H1 (cell line): ENCODE measurements at regions not wholly inside any gene's neighbourhood (a gene's known extent, or its start where the extent isn't known, plus 50 kb on each side); places are given as distances from the start of the nearest gene placed in this dataset.

Experiments used
- CTCF ChIA-PET: fragments of 300-600 bp; sonication (Branson Sonifier 250); formaldehyde crosslinking; loops from one replicate; lab custom pipeline; 2021; ENCODE audit not compliant: partially characterized antibody; lab: Charles Lee
- POLR2A ChIA-PET: fragments of 300-600 bp; sonication (Branson Sonifier 250); formaldehyde crosslinking; loops from one replicate; lab custom pipeline; 2021; ENCODE audit warnings: inconsistent platforms; ENCODE audit not compliant: partially characterized antibody; lab: Charles Lee
- DNase-seq, 2 experiments: peaks; one replicate each; pipeline versions ENCODE4 v3.0.0 to v3.0.0-alpha.2; 2010 to 2022; ENCODE audit warnings: low spot score in 2 of 2, low read depth in 1 of 2, mixed read lengths in 1 of 2
- FAIRE-seq: peaks from 2 replicates; lab custom pipeline; 2011; peaks lifted over from hg19 to GRCh38; lab: Jason Lieb, UNC
- H2AFZ ChIP-seq: 2 replicates; pipeline ENCODE4 v1.8.1; 2012; ENCODE audit warnings: low read length, inconsistent platforms
- H2AK5ac ChIP-seq: 2 replicates; pipeline ENCODE4 v1.6.1; 2013; ENCODE audit warnings: low read depth, low read length
- H2BK120ac ChIP-seq: replicated peaks from 2 replicates; pipeline ENCODE3; 2013; ENCODE audit warnings: low read depth, low read length, inconsistent platforms
- H2BK12ac ChIP-seq: 2 replicates; pipeline ENCODE4 v1.6.1; 2013; ENCODE audit warnings: low read depth, low read length
- H2BK15ac ChIP-seq: 2 replicates; pipeline ENCODE4 v1.6.1; 2013; ENCODE audit warnings: low read length
- H2BK20ac ChIP-seq: 2 replicates; pipeline ENCODE4 v1.6.1; 2013; ENCODE audit warnings: low read length
- H2BK5ac ChIP-seq: 2 replicates; pipeline ENCODE4 v1.6.1; 2013; ENCODE audit warnings: low read depth, low read length
- H3K14ac ChIP-seq: 2 replicates; pipeline ENCODE4 v1.6.1; 2013; ENCODE audit warnings: inconsistent platforms; ENCODE audit not compliant: insufficient read length
- H3K18ac ChIP-seq: 2 replicates; pipeline ENCODE4 v1.6.1; 2013; ENCODE audit warnings: low read length; ENCODE audit errors: extremely low read depth
- H3K23ac ChIP-seq: 2 replicates; pipeline ENCODE4 v1.6.1; 2013; ENCODE audit warnings: inconsistent platforms; ENCODE audit not compliant: insufficient read length
- H3K23me2 ChIP-seq: 2 replicates; pipeline ENCODE4 v1.6.1; 2013; ENCODE audit warnings: low read depth, low read length
- H3K27ac ChIP-seq: 2 replicates; pipeline ENCODE4 v1.6.1; 2011; ENCODE audit warnings: low read depth, low read length, inconsistent platforms
- H3K27me3 ChIP-seq, 4 experiments: replicated peaks in 1 of 4; 1 replicate in 1 of 4; 2 replicates in 3 of 4; pipeline versions ENCODE4 v1.6.1 to v1.8.1; 2011 to 2013; ENCODE audit warnings: low read length in 3 of 4, mild to moderate bottlenecking in 3 of 4, inconsistent platforms in 2 of 4, mixed read lengths in 2 of 4, moderate library complexity in 1 of 4; ENCODE audit not compliant: control insufficient read depth in 3 of 4, insufficient read depth in 3 of 4; ENCODE audit errors: extremely low read depth in 1 of 4
- H3K36me3 ChIP-seq, 4 experiments: 2 replicates each; pipeline versions ENCODE4 v1.6.1 to v1.8.1; 2011 to 2013; ENCODE audit warnings: mild to moderate bottlenecking in 4 of 4, low read length in 3 of 4, moderate library complexity in 2 of 4, control low read depth in 1 of 4, inconsistent platforms in 1 of 4; ENCODE audit not compliant: insufficient read depth in 4 of 4, control insufficient read depth in 2 of 4
- H3K4ac ChIP-seq: replicated peaks from 2 replicates; pipeline ENCODE3; 2013; ENCODE audit warnings: low read length, low read depth, mixed read lengths, inconsistent platforms; ENCODE audit not compliant: insufficient read length
- H3K4me1 ChIP-seq, 4 experiments: replicated peaks in 1 of 4; 1 replicate in 1 of 4; 2 replicates in 3 of 4; pipeline versions ENCODE4 v1.6.1 to v1.8.1; 2011 to 2013; ENCODE audit warnings: low read length in 3 of 4, inconsistent platforms in 2 of 4, mixed read lengths in 1 of 4; ENCODE audit not compliant: insufficient read depth in 4 of 4, control insufficient read depth in 3 of 4
- H3K4me2 ChIP-seq, 2 experiments: 2 replicates each; pipeline versions ENCODE4 v1.6.1 to v1.8.1; 2011 to 2013; ENCODE audit warnings: low read depth in 2 of 2, low read length in 2 of 2, control low read depth in 1 of 2, inconsistent platforms in 1 of 2, mild to moderate bottlenecking in 1 of 2; ENCODE audit not compliant: insufficient read depth in 1 of 2
- H3K4me3 ChIP-seq, 4 experiments: fragments of 200-600, 300-600 bp in 1 of 4; sonication (generic), shearing (Covaris generic), sonication (Bioruptor Twin) in 1 of 4; 2 replicates each; pipeline versions ENCODE4 v1.5.1 to v1.8.1; 2011 to 2016; ENCODE audit warnings: low read length in 4 of 4, low read depth in 3 of 4, control low read depth in 2 of 4, inconsistent platforms in 2 of 4, mild to moderate bottlenecking in 2 of 4, mixed read lengths in 1 of 4, moderate library complexity in 1 of 4; ENCODE audit not compliant: insufficient read depth in 2 of 4; ENCODE audit errors: extremely low read depth in 1 of 4
- H3K56ac ChIP-seq: replicated peaks from 2 replicates; pipeline ENCODE3; 2013; ENCODE audit warnings: low read depth, mild to moderate bottlenecking, mixed read lengths, low read length, inconsistent platforms; ENCODE audit not compliant: insufficient read length
- H3K79me1 ChIP-seq: 2 replicates; pipeline ENCODE4 v1.6.1; 2013; ENCODE audit warnings: low read depth, low read length, control low read depth
- H3K79me2 ChIP-seq, 2 experiments: 2 replicates each; pipeline versions ENCODE4 v1.6.1 to v1.8.1; 2012 to 2013; ENCODE audit warnings: low read length in 2 of 2, mild to moderate bottlenecking in 2 of 2, inconsistent platforms in 1 of 2; ENCODE audit not compliant: insufficient read depth in 2 of 2, control insufficient read depth in 1 of 2
- H3K9ac ChIP-seq, 4 experiments: replicated peaks in 1 of 4; 1 replicate in 1 of 4; 2 replicates in 3 of 4; pipeline versions ENCODE4 v1.6.1 to v1.8.1; 2011 to 2013; ENCODE audit warnings: low read depth in 3 of 4, low read length in 3 of 4, control low read depth in 2 of 4, mild to moderate bottlenecking in 2 of 4, moderate library complexity in 2 of 4, inconsistent platforms in 1 of 4; ENCODE audit errors: extremely low read depth in 1 of 4
- H3K9me3 ChIP-seq, 2 experiments: 2 replicates each; pipeline versions ENCODE4 v1.6.1 to v1.8.1; 2012 to 2013; ENCODE audit warnings: mild to moderate bottlenecking in 2 of 2, moderate library complexity in 2 of 2, control low read depth in 1 of 2, inconsistent platforms in 1 of 2, low read depth in 1 of 2, low read length in 1 of 2, mixed read lengths in 1 of 2; ENCODE audit not compliant: insufficient read depth in 2 of 2
- H4K20me1 ChIP-seq, 2 experiments: replicated peaks in 1 of 2; 2 replicates each; pipeline versions ENCODE3 to v1.8.1; 2011 to 2013; ENCODE audit warnings: inconsistent platforms in 2 of 2, low read length in 2 of 2, mild to moderate bottlenecking in 1 of 2; ENCODE audit not compliant: insufficient read depth in 2 of 2, control insufficient read depth in 1 of 2
- H4K5ac ChIP-seq: 2 replicates; pipeline ENCODE4 v1.6.1; 2013; ENCODE audit warnings: low read length, low read depth, mixed read lengths, inconsistent platforms; ENCODE audit not compliant: insufficient read length
- H4K8ac ChIP-seq: 2 replicates; pipeline ENCODE4 v1.8.0; 2013; ENCODE audit warnings: mild to moderate bottlenecking, moderate library complexity, low read length, inconsistent platforms; ENCODE audit not compliant: insufficient read depth; ENCODE audit errors: extremely low read depth
- H4K91ac ChIP-seq: replicated peaks from 2 replicates; pipeline ENCODE3; 2013; ENCODE audit warnings: low read length, mixed read lengths, inconsistent platforms; ENCODE audit not compliant: insufficient read length
- CBX5 ChIP-seq: fragments of 300-800, 300-1000 bp; sonication (generic); IDR thresholded peaks from 2 replicates; pipeline ENCODE4 v1.7.1; 2016; ENCODE audit warnings: antibody characterized with exemption, low read length, low read depth
- CREB1 ChIP-seq: IDR thresholded peaks from 2 replicates; pipeline ENCODE4 v1.6.1; 2012; ENCODE audit warnings: inconsistent platforms
- EZH2 ChIP-seq: fragments of 200-600 bp; sonication (generic); IDR thresholded peaks from 2 replicates; pipeline ENCODE4 v1.7.1; 2012; ENCODE audit warnings: low read depth, mild to moderate bottlenecking, moderate library complexity, low read length, inconsistent platforms; ENCODE audit not compliant: severe bottlenecking
- KDM4A ChIP-seq: IDR thresholded peaks from one replicate; pipeline ENCODE4 v1.7.1; 2012; ENCODE audit warnings: low read depth, mild to moderate bottlenecking, moderate library complexity, low read length, inconsistent platforms; ENCODE audit not compliant: severe bottlenecking
- POLR2AphosphoS5 ChIP-seq: IDR thresholded peaks from 2 replicates; pipeline ENCODE4 v1.6.1; 2011; ENCODE audit warnings: low read depth, low read length
- RAD21 ChIP-seq, 2 experiments: IDR thresholded peaks in 1 of 2; conservative IDR thresholded peaks in 1 of 2; 2 replicates each; pipeline ENCODE4 v1.6.1; 2011; ENCODE audit warnings: low read depth in 2 of 2, low read length in 2 of 2, improper control_type of control experiment in 1 of 2, inconsistent platforms in 1 of 2, mild to moderate bottlenecking in 1 of 2, moderate library complexity in 1 of 2
- RFX5 ChIP-seq: IDR thresholded peaks from 2 replicates; pipeline ENCODE4 v1.6.1; 2011; ENCODE audit warnings: low read depth, low read length, improper control_type of control experiment, borderline replicate concordance
- TAF7 ChIP-seq: optimal IDR thresholded peaks from 2 replicates; pipeline ENCODE3; 2011; ENCODE audit warnings: low read depth, mild to moderate bottlenecking, inconsistent platforms, low read length, moderate library complexity, borderline replicate concordance
- ZNF274 ChIP-seq: IDR thresholded peaks from 2 replicates; pipeline ENCODE4 v1.7.0; 2012; ENCODE audit warnings: low read length, borderline replicate concordance; ENCODE audit errors: extremely low read depth
- WGBS, 2 experiments: shearing (Covaris generic) in 1 of 2; methylation state at CpG; one replicate each; pipeline versions ENCODE4 v1.1.6 to v1.1.7; 2013 to 2015; ENCODE audit warnings: low lambda C conversion rate in 2 of 2, mixed read lengths in 2 of 2, inconsistent platforms in 1 of 2, low coverage in 1 of 2, missing lambda C conversion rate in 1 of 2; ENCODE audit not compliant: insufficient replicate concordance in 2 of 2, insufficient coverage in 1 of 2, insufficient read length in 1 of 2; ENCODE audit errors: extremely low coverage in 1 of 2, missing lambda C conversion rate in 1 of 2; 5-methylcytosine and 5-hydroxymethylcytosine counted together
- TF ChIP-seq, protein P1 (sequence below): IDR thresholded peaks from 2 replicates; pipeline ENCODE4 v1.6.1; 2012; ENCODE audit warnings: low read length, inconsistent platforms

DNA sequence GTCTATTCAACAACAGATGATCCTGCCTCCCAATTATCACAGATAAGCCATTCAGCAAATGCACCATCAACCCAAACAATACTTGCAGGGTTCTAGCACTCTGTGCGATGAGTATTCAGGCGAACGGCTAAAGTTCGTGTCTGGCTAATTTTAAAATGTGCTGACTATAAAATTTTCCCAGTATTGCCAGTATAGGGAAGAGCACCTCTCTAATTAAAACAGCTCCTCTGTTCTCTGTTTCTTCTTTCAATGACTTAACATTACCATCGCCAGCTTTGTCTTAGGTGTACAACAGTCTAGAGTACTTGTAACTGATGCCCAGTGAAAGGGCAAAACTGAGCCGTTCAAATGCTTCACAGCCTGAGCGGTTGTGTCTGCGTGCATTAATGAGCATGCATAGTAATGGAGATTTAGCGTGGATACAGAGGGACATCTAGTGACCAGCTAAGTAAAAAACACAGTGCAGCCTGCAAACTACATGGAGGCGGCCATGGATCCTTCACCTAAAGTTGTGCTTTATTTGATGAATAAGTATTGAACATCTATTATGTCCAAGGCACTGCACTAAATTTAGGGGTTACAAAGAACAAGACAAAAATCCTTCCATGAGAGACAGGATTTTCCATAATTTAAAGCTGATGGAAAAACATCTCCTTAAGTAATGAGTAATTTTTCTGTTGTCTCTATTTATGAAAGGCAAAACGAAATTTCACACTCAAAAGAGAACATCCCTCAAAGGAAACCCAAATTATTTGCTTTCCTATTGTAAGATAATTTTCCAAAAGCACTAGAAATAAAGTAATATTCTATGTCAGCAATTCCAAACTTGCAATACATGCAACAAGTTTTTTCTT is 120.0 kb downstream of the SETD4 start:
- no peak overlapping the region for H2BK20ac ChIP-seq
- WGBS, 2 experiments = 52% methylated on average over 11 of the region's 11 CpGs; no CpG with 5 or more reads in 1 of the 2 experiments
- no peak overlapping the region for H3K9ac ChIP-seq
- no peak overlapping the region for H2BK15ac ChIP-seq
- no peak overlapping the region for H2BK5ac ChIP-seq
- CTCF ChIA-PET = interaction anchor here (0.6 to 2.4 kb wide), 13 partner anchors 12 to 1184 kb away, joined by 3 to 7 read pairs (median 3); no protein-coding TSS in a partner anchor
- POLR2A ChIA-PET = no interaction called here
- H2AFZ ChIP-seq = peak overlapping the region; percentile 34; the same call in 1 of the 2 replicates
- no peak overlapping the region for H3K23ac ChIP-seq
- H3K23me2 ChIP-seq = peaks cover 6% of the 10 kb centered on the region
- FAIRE-seq = peak; percentile 92
- no peak overlapping the region for H3K18ac ChIP-seq
- no peak overlapping the region for H2BK120ac ChIP-seq
- no peaks in the 10 kb centered on the region for H3K9me3 ChIP-seq
- no peak overlapping the region for H3K56ac ChIP-seq
- H3K4me3 ChIP-seq = no peak overlapping the region
- H3K27ac ChIP-seq = no peak overlapping the region
- no peak overlapping the region for H3K4ac ChIP-seq
- no peak overlapping the region for H4K5ac ChIP-seq
- H3K27me3 ChIP-seq = no peaks in the 10 kb centered on the region
- no peak overlapping the region for H3K14ac ChIP-seq
- H3K4me2 ChIP-seq = 0 out of 4 replicates have a peak overlapping the region, but pooled peaks of 1 of the 2 experiments have one; percentile 7
- no peaks in the 10 kb centered on the region for H3K36me3 ChIP-seq
- H3K79me2 ChIP-seq = no peaks in the 10 kb centered on the region
- H3K4me1 ChIP-seq = peaks cover 0 to 3% (median 0%) of the 10 kb centered on the region in 4 experiments; a peak in 1 of 7 replicates
- H4K91ac ChIP-seq = no peak overlapping the region
- H4K20me1 ChIP-seq = peaks cover 0 to 1% of the 10 kb centered on the region in 2 experiments
- H4K8ac ChIP-seq = no peak overlapping the region
- H2BK12ac ChIP-seq = no peak overlapping the region
- no peak overlapping the region for H2AK5ac ChIP-seq
- no peaks in the 10 kb centered on the region for H3K79me1 ChIP-seq
- DNase-seq = no peak
- TF ChIP-seq TAF7 (no peak), ZNF274 (no peak), CREB1 (no peak), RAD21 (IDR thresholded peaks at IDR 0.05 in 1 of 2, conservative IDR thresholded peaks at IDR 0.05 in 1 of 2; ENCODE audit: low read depth in 2 of 2, low read length in 2 of 2) (peak; percentile 90 to 91), CBX5 (no peak), RFX5 (no peak), EZH2 (no peak), KDM4A (no peak), POLR2AphosphoS5 (no peak)
- TF ChIP-seq, protein P1, sequence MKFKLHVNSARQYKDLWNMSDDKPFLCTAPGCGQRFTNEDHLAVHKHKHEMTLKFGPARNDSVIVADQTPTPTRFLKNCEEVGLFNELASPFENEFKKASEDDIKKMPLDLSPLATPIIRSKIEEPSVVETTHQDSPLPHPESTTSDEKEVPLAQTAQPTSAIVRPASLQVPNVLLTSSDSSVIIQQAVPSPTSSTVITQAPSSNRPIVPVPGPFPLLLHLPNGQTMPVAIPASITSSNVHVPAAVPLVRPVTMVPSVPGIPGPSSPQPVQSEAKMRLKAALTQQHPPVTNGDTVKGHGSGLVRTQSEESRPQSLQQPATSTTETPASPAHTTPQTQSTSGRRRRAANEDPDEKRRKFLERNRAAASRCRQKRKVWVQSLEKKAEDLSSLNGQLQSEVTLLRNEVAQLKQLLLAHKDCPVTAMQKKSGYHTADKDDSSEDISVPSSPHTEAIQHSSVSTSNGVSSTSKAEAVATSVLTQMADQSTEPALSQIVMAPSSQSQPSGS = no peak
